Loucy (cell line): ENCODE measurements at regions not wholly inside any gene's neighbourhood (a gene's known extent, or its start where the extent isn't known, plus 50 kb on each side); places are given as distances from the start of the nearest gene placed in this dataset.

Experiments used
- EZH2phosphoT487 ChIP-seq: fragments of 200-600 bp; IDR thresholded peaks from 2 replicates; pipeline ENCODE4 v1.6.1; 2018; ENCODE audit warnings: antibody characterized with exemption, mild to moderate bottlenecking, moderate library complexity, borderline replicate concordance
- TF ChIP-seq, protein P1 (sequence below): fragments of 200-600 bp; sonication (generic); conservative IDR thresholded peaks from 2 replicates; pipeline ENCODE4 v1.5.1; 2014; ENCODE audit warnings: mild to moderate bottlenecking, antibody characterized with exemption, low read length

GRCh38 chr16:65896448-65897153, 469.9 kb upstream of the CDH5 start:
- TF ChIP-seq, protein P1, sequence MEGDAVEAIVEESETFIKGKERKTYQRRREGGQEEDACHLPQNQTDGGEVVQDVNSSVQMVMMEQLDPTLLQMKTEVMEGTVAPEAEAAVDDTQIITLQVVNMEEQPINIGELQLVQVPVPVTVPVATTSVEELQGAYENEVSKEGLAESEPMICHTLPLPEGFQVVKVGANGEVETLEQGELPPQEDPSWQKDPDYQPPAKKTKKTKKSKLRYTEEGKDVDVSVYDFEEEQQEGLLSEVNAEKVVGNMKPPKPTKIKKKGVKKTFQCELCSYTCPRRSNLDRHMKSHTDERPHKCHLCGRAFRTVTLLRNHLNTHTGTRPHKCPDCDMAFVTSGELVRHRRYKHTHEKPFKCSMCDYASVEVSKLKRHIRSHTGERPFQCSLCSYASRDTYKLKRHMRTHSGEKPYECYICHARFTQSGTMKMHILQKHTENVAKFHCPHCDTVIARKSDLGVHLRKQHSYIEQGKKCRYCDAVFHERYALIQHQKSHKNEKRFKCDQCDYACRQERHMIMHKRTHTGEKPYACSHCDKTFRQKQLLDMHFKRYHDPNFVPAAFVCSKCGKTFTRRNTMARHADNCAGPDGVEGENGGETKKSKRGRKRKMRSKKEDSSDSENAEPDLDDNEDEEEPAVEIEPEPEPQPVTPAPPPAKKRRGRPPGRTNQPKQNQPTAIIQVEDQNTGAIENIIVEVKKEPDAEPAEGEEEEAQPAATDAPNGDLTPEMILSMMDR, result no peak
- no peak for TF ChIP-seq EZH2phosphoT487
